ENCODE measurements at regions not wholly inside any gene's neighbourhood (a gene's known extent, or its start where the extent isn't known, plus 50 kb on each side); places are given as distances from the start of the nearest gene placed in this dataset.

DNA sequence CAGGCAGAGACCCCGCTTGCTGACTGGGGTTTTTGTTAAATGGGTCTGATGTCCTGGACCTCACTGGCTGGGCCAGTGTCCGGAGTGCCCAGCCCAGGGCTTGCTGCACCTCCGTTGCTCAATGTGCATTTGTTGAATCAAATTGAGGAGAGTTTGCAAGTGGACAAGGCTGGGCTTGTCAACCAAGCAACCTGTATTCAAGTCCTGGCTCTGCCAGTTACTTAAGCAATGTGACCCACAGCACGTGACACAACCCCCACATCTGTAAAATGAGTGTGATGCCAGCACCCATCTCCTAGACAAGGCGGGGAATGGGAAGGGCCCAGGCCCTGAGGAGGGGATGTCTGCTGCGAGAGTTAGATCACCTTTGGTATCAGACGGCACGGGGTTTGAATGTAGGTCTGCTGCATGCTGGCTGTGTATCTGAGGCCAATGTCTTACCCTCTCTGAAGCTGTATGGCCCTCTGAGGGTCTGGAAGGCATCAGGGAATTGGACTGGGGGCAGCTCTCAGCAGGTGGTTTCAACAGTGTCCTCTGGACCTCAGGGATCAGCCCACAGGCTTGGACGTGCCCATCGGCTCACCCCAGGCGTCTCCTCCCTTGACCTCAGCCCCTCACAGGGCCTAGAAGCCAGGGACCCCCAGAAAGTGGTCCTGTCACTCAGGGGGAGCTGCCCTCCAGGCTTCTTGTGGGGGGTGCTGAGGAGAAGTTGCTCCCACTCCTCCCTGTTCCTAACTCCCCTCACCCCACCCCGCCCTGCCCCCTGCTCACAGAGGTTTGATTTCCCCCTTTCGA, 51.0 kb upstream of the RUNX3 start:
- DNase-seq: no peak
- in situ Hi-C loops (cut with HindIII; ENCODE audit: low pct_ligation_motif_present, low sequenced_read_pairs): no loop called here
- Histone ChIP-seq H3K36me3 (replicated peaks) (no peaks in the 10 kb centered on the region), H3K27ac (no peak overlapping the region), H3K4me3 (ENCODE audit: low read depth, low read length) (no peak overlapping the region), H3K27me3 (replicated peaks) (no peaks in the 10 kb centered on the region)
- no peak for TF ChIP-seq CTCF (IDR thresholded peaks at IDR 0.05; ENCODE audit: low read depth, low read length, missing control alignments)
